Activated T-helper 17 cell treated with anti-CD3 and anti-CD28 coated beads, Interleukin-2, amount 50 U/mL, for 72 hours (primary cell): ENCODE measurements at regions not wholly inside any gene's neighbourhood (a gene's known extent, or its start where the extent isn't known, plus 50 kb on each side); places are given as distances from the start of the nearest gene placed in this dataset.

Source experiments
- ATAC-seq: fragments of 150-1000 bp; cut with Tn5 transposase; replicated peaks from 2 replicates; pipeline ENCODE4 v1.10.0; 2021; ENCODE audit warnings: mild to moderate bottlenecking, moderate library complexity
- H3K27ac Mint-ChIP-seq: one replicate; pipeline ENCODE4 v1.8.0; 2022; ENCODE audit warnings: mixed read lengths
- H3K27me3 Mint-ChIP-seq: one replicate; pipeline ENCODE4 v1.8.0; 2022; ENCODE audit warnings: mixed read lengths
- H3K36me3 Mint-ChIP-seq: one replicate; pipeline ENCODE4 v1.8.0; 2022; ENCODE audit warnings: low read depth, mild to moderate bottlenecking, mixed read lengths
- H3K4me1 Mint-ChIP-seq: one replicate; pipeline ENCODE4 v1.8.0; 2022; ENCODE audit warnings: mixed read lengths
- H3K4me3 Mint-ChIP-seq: one replicate; pipeline ENCODE4 v1.8.0; 2022; ENCODE audit warnings: mild to moderate bottlenecking, mixed read lengths
- H3K9me3 Mint-ChIP-seq: one replicate; pipeline ENCODE4 v1.8.0; 2022; ENCODE audit warnings: mixed read lengths

GRCh38 chr16:55149622-55150021 is 174.4 kb upstream of the IRX6 start:
- ATAC-seq, result no peak
- Mint-ChIP-seq H3K27me3 (peaks cover 23% of the 10 kb centered on the region), H3K4me1 (no peaks in the 10 kb centered on the region), H3K4me3 (no peak overlapping the region), H3K9me3 (no peaks in the 10 kb centered on the region), H3K27ac (no peak overlapping the region), H3K36me3 (no peaks in the 10 kb centered on the region)

- Mint-ChIP-seq H3K9me3 (no peaks in the 10 kb centered on the region), H3K36me3 (no peaks in the 10 kb centered on the region), H3K4me1 (no peaks in the 10 kb centered on the region), H3K27ac (no peak overlapping the region), H3K27me3 (peaks cover 20% of the 10 kb centered on the region), H3K4me3 (no peak overlapping the region)
- ATAC-seq, result no peak
These were observed 172.3 kb upstream of the IRX6 start for GRCh38 chr16:55151561-55152305.

GRCh38 chr16:55152875-55153390 is 171.1 kb upstream of the IRX6 start:
- no peak overlapping the region for H3K4me3 Mint-ChIP-seq
- peaks cover 19% of the 10 kb centered on the region for H3K27me3 Mint-ChIP-seq
- H3K4me1 Mint-ChIP-seq, result no peaks in the 10 kb centered on the region
- ATAC-seq, result no peak
- H3K27ac Mint-ChIP-seq, result no peak overlapping the region
- H3K9me3 Mint-ChIP-seq, result no peaks in the 10 kb centered on the region
- H3K36me3 Mint-ChIP-seq, result no peaks in the 10 kb centered on the region

- Mint-ChIP-seq H3K4me3 (no peak overlapping the region), H3K9me3 (no peaks in the 10 kb centered on the region), H3K36me3 (no peaks in the 10 kb centered on the region), H3K27ac (no peak overlapping the region), H3K27me3 (peaks cover 16% of the 10 kb centered on the region), H3K4me1 (no peaks in the 10 kb centered on the region)
- ATAC-seq, result no peak
These were observed 169.7 kb upstream of the IRX6 start for GRCh38 chr16:55154262-55154661.

GRCh38 chr16:55154956-55155355 is 169.0 kb upstream of the IRX6 start:
- peaks cover 13% of the 10 kb centered on the region for H3K27me3 Mint-ChIP-seq
- H3K4me1 Mint-ChIP-seq, result no peaks in the 10 kb centered on the region
- no peak overlapping the region for H3K27ac Mint-ChIP-seq

GRCh38 chr16:55155815-55156214 is 168.2 kb upstream of the IRX6 start:
- no peak for ATAC-seq
- H3K27ac Mint-ChIP-seq, result no peak overlapping the region
- no peak overlapping the region for H3K4me3 Mint-ChIP-seq
- H3K4me1 Mint-ChIP-seq, result no peaks in the 10 kb centered on the region
- H3K27me3 Mint-ChIP-seq, result peaks cover 12% of the 10 kb centered on the region
- no peaks in the 10 kb centered on the region for H3K36me3 Mint-ChIP-seq
- no peaks in the 10 kb centered on the region for H3K9me3 Mint-ChIP-seq

More at GRCh38 chr16:55154956-55155355, 169.0 kb upstream of the IRX6 start:
- H3K9me3 Mint-ChIP-seq, result no peaks in the 10 kb centered on the region
- no peak overlapping the region for H3K4me3 Mint-ChIP-seq
- H3K36me3 Mint-ChIP-seq, result no peaks in the 10 kb centered on the region
- no peak for ATAC-seq

- no peak overlapping the region for H3K27ac Mint-ChIP-seq
- H3K4me1 Mint-ChIP-seq, result no peaks in the 10 kb centered on the region
- no peak for ATAC-seq
- H3K9me3 Mint-ChIP-seq, result no peaks in the 10 kb centered on the region
- H3K27me3 Mint-ChIP-seq, result no peaks in the 10 kb centered on the region
- no peaks in the 10 kb centered on the region for H3K36me3 Mint-ChIP-seq
- no peak overlapping the region for H3K4me3 Mint-ChIP-seq
These were observed 154.2 kb upstream of the IRX6 start for GRCh38 chr16:55169780-55170179.

- no peak overlapping the region for H3K4me3 Mint-ChIP-seq
- no peaks in the 10 kb centered on the region for H3K9me3 Mint-ChIP-seq
- H3K27me3 Mint-ChIP-seq, result no peaks in the 10 kb centered on the region
- no peaks in the 10 kb centered on the region for H3K36me3 Mint-ChIP-seq
- H3K4me1 Mint-ChIP-seq, result no peaks in the 10 kb centered on the region
- ATAC-seq, result no peak
- H3K27ac Mint-ChIP-seq, result no peak overlapping the region
These were observed 152.8 kb upstream of the IRX6 start for GRCh38 chr16:55171241-55171640.

GRCh38 chr16:55175389-55175788 is 148.6 kb upstream of the IRX6 start:
- H3K27me3 Mint-ChIP-seq, result peaks cover 4% of the 10 kb centered on the region
- ATAC-seq, result no peak
- no peaks in the 10 kb centered on the region for H3K9me3 Mint-ChIP-seq
- H3K4me1 Mint-ChIP-seq, result no peaks in the 10 kb centered on the region
- no peak overlapping the region for H3K27ac Mint-ChIP-seq
- H3K4me3 Mint-ChIP-seq, result no peak overlapping the region
- H3K36me3 Mint-ChIP-seq, result no peaks in the 10 kb centered on the region

- Mint-ChIP-seq H3K36me3 (no peaks in the 10 kb centered on the region), H3K9me3 (no peaks in the 10 kb centered on the region)
- ATAC-seq, result no peak
These were observed 147.1 kb upstream of the IRX6 start for GRCh38 chr16:55176901-55177300.

GRCh38 chr16:55179411-55179810 is 144.6 kb upstream of the IRX6 start:
- no peak overlapping the region for H3K4me3 Mint-ChIP-seq
- no peak overlapping the region for H3K27ac Mint-ChIP-seq
- H3K36me3 Mint-ChIP-seq, result no peaks in the 10 kb centered on the region
- H3K9me3 Mint-ChIP-seq, result no peaks in the 10 kb centered on the region
- H3K27me3 Mint-ChIP-seq, result peaks cover 9% of the 10 kb centered on the region
- ATAC-seq, result no peak
- H3K4me1 Mint-ChIP-seq, result no peaks in the 10 kb centered on the region

More at GRCh38 chr16:55176901-55177300, 147.1 kb upstream of the IRX6 start:
- H3K4me1 Mint-ChIP-seq, result no peaks in the 10 kb centered on the region
- H3K27ac Mint-ChIP-seq, result no peak overlapping the region
- H3K27me3 Mint-ChIP-seq, result peaks cover 4% of the 10 kb centered on the region
- H3K4me3 Mint-ChIP-seq, result no peak overlapping the region

GRCh38 chr16:55179852-55180585 is 144.0 kb upstream of the IRX6 start:
- no peaks in the 10 kb centered on the region for H3K4me1 Mint-ChIP-seq
- no peaks in the 10 kb centered on the region for H3K36me3 Mint-ChIP-seq
- H3K4me3 Mint-ChIP-seq, result no peak overlapping the region
- H3K27me3 Mint-ChIP-seq, result peaks cover 12% of the 10 kb centered on the region
- H3K9me3 Mint-ChIP-seq, result no peaks in the 10 kb centered on the region
- no peak overlapping the region for H3K27ac Mint-ChIP-seq
- no peak for ATAC-seq

- H3K4me3 Mint-ChIP-seq, result no peak overlapping the region
These were observed 140.0 kb upstream of the IRX6 start for GRCh38 chr16:55184052-55184451.

GRCh38 chr16:55184619-55185018 is 139.4 kb upstream of the IRX6 start:
- H3K9me3 Mint-ChIP-seq, result no peaks in the 10 kb centered on the region
- no peak overlapping the region for H3K27ac Mint-ChIP-seq
- no peaks in the 10 kb centered on the region for H3K36me3 Mint-ChIP-seq
- no peaks in the 10 kb centered on the region for H3K4me1 Mint-ChIP-seq
- ATAC-seq, result no peak
- H3K27me3 Mint-ChIP-seq, result peaks cover 22% of the 10 kb centered on the region
- H3K4me3 Mint-ChIP-seq, result no peak overlapping the region

More at GRCh38 chr16:55184052-55184451, 140.0 kb upstream of the IRX6 start:
- ATAC-seq, result no peak
- Mint-ChIP-seq H3K27ac (no peak overlapping the region), H3K4me1 (no peaks in the 10 kb centered on the region), H3K9me3 (no peaks in the 10 kb centered on the region), H3K27me3 (peaks cover 20% of the 10 kb centered on the region), H3K36me3 (no peaks in the 10 kb centered on the region)

- H3K27ac Mint-ChIP-seq, result no peak overlapping the region
- ATAC-seq, result no peak
- H3K27me3 Mint-ChIP-seq, result peaks cover 24% of the 10 kb centered on the region
- no peak overlapping the region for H3K4me3 Mint-ChIP-seq
- H3K9me3 Mint-ChIP-seq, result no peaks in the 10 kb centered on the region
- no peaks in the 10 kb centered on the region for H3K36me3 Mint-ChIP-seq
- no peaks in the 10 kb centered on the region for H3K4me1 Mint-ChIP-seq
These were observed 134.8 kb upstream of the IRX6 start for GRCh38 chr16:55189224-55189623.
